T-cell (primary cell): ENCODE measurements at regions not wholly inside any gene's neighbourhood (a gene's known extent, or its start where the extent isn't known, plus 50 kb on each side); places are given as distances from the start of the nearest gene placed in this dataset.

Experiments
- ATAC-seq, 4 experiments: fragments of 200-7000 bp in 3 of 4; fragments of 150-1000 bp in 1 of 4; cut with Tn5 transposase; replicated peaks in 1 of 4; 1 replicate in 3 of 4; 2 replicates in 1 of 4; pipeline ENCODE4 v1.10.0; 2021; ENCODE audit warnings: moderate library complexity in 3 of 4, mild to moderate bottlenecking in 2 of 4, moderate number of reproducible peaks in 1 of 4
- CTCF ChIA-PET, 2 donors: fragments of 300-600 bp; sonication (Branson Sonifier 250); formaldehyde crosslinking; loops; one replicate each; lab custom pipeline; 2022; ENCODE audit warnings: antibody characterized with exemption in 2 of 2; lab: Charles Lee
- POLR2A ChIA-PET, 2 donors: fragments of 300-600 bp; sonication (Branson Sonifier 250); formaldehyde crosslinking; loops; one replicate each; lab custom pipeline; 2022; ENCODE audit warnings: antibody characterized with exemption in 2 of 2; lab: Charles Lee
- DNase-seq, 35 experiments: peaks; one replicate each; pipeline versions ENCODE4 v3.0.0 to v3.0.0-alpha.2; 2013 to 2023
- H3K27ac ChIP-seq: one replicate; pipeline ENCODE4 v1.5.1; 2013; ENCODE audit warnings: low read length
- H3K27me3 ChIP-seq, 2 experiments: replicated peaks in 1 of 2; 1 replicate in 1 of 2; 2 replicates in 1 of 2; pipeline versions ENCODE4 v1.6.1 to v1.7.0; 2013; ENCODE audit warnings: low read length in 1 of 2, mixed read lengths in 1 of 2; ENCODE audit not compliant: control insufficient read depth in 2 of 2, insufficient read depth in 2 of 2; ENCODE audit errors: extremely low read depth in 1 of 2
- H3K36me3 ChIP-seq, 2 donors: 1 replicate in 1 of 2; 2 replicates in 1 of 2; pipeline versions ENCODE4 v1.6.1 to v1.7.0; 2013; ENCODE audit warnings: low read length in 1 of 2; ENCODE audit not compliant: control insufficient read depth in 2 of 2, insufficient read depth in 1 of 2; ENCODE audit errors: extremely low read depth in 1 of 2
- H3K4me1 ChIP-seq, 2 experiments: 1 replicate in 1 of 2; 2 replicates in 1 of 2; pipeline versions ENCODE4 v1.6.1 to v1.7.0; 2013; ENCODE audit warnings: low read length in 2 of 2, mixed read lengths in 1 of 2; ENCODE audit not compliant: insufficient read depth in 2 of 2, control insufficient read depth in 1 of 2; ENCODE audit errors: extremely low read depth in 1 of 2
- H3K4me3 ChIP-seq, 2 donors: 1 replicate in 1 of 2; 2 replicates in 1 of 2; pipeline versions ENCODE4 v1.5.1 to v1.7.0; 2013; ENCODE audit warnings: mild to moderate bottlenecking in 2 of 2, low read length in 1 of 2, moderate library complexity in 1 of 2; ENCODE audit not compliant: control insufficient read depth in 1 of 2; ENCODE audit errors: extremely low read depth in 1 of 2
- H3K9me3 ChIP-seq: 2 replicates; pipeline ENCODE4 v1.7.0; 2013
- H3K27ac Mint-ChIP-seq, 2 donors: one replicate each; pipeline ENCODE4 v1.8.0; 2020 to 2021; ENCODE audit warnings: mild to moderate bottlenecking in 2 of 2, mixed read lengths in 2 of 2
- H3K27me3 Mint-ChIP-seq, 2 donors: one replicate each; pipeline ENCODE4 v1.8.0; 2021 to 2022; ENCODE audit warnings: mixed read lengths in 2 of 2
- H3K36me3 Mint-ChIP-seq: one replicate; pipeline ENCODE4 v1.8.0; 2021; ENCODE audit warnings: mixed read lengths
- H3K4me1 Mint-ChIP-seq, 3 donors: one replicate each; pipeline ENCODE4 v1.8.0; 2020 to 2022; ENCODE audit warnings: mixed read lengths in 3 of 3, mild to moderate bottlenecking in 1 of 3
- H3K4me3 Mint-ChIP-seq, 3 donors: one replicate each; pipeline ENCODE4 v1.8.0; 2020 to 2022; ENCODE audit warnings: mild to moderate bottlenecking in 3 of 3, mixed read lengths in 3 of 3, moderate library complexity in 3 of 3
- H3K9me3 Mint-ChIP-seq, 3 donors: one replicate each; pipeline ENCODE4 v1.8.0; 2020 to 2022; ENCODE audit warnings: mixed read lengths in 3 of 3
- WGBS: methylation state at CpG from one replicate; pipeline ENCODE4 v1.1.5; 2013; ENCODE audit warnings: missing lambda C conversion rate; ENCODE audit not compliant: insufficient coverage; 5-methylcytosine and 5-hydroxymethylcytosine counted together

GRCh38 chr6:147708170-147708569 lies 199.7 kb downstream of the SAMD5 start:
- H3K9me3 Mint-ChIP-seq: peaks cover 0 to 6% (median 3%) of the 10 kb centered on the region in 3 donors
- DNase-seq (no peak), ATAC-seq (no peak)
- H3K27me3 Mint-ChIP-seq: peaks cover 0 to 5% of the 10 kb centered on the region in 2 donors
- Histone ChIP-seq H3K36me3 (no peaks in the 10 kb centered on the region), H3K4me3 (no peak overlapping the region), H3K27me3 (no peaks in the 10 kb centered on the region), H3K9me3 (no peaks in the 10 kb centered on the region), H3K27ac (no peak overlapping the region), H3K4me1 (no peaks in the 10 kb centered on the region)
- WGBS: no CpG with 5 or more reads among the region's 3 CpGs
- POLR2A ChIA-PET: no interaction called here
- H3K27ac Mint-ChIP-seq: no peak overlapping the region
- H3K4me1 Mint-ChIP-seq: no peaks in the 10 kb centered on the region
- CTCF ChIA-PET: no interaction called here
- no peaks in the 10 kb centered on the region for H3K36me3 Mint-ChIP-seq
- H3K4me3 Mint-ChIP-seq: no peak overlapping the region

- H3K27me3 Mint-ChIP-seq: peaks cover 0 to 5% of the 10 kb centered on the region in 2 donors
- H3K27ac Mint-ChIP-seq: no peak overlapping the region
- WGBS: 70% methylated on average over 4 of the region's 6 CpGs
- H3K36me3 Mint-ChIP-seq: no peaks in the 10 kb centered on the region
- ChIA-PET CTCF (no interaction called here), POLR2A (no interaction called here)
- Histone ChIP-seq H3K4me1 (no peaks in the 10 kb centered on the region), H3K27me3 (no peaks in the 10 kb centered on the region), H3K27ac (no peak overlapping the region), H3K36me3 (no peaks in the 10 kb centered on the region), H3K4me3 (no peak overlapping the region), H3K9me3 (no peaks in the 10 kb centered on the region)
- DNase-seq: no peak
- no peak overlapping the region for H3K4me3 Mint-ChIP-seq
- ATAC-seq: no peak
- no peaks in the 10 kb centered on the region for H3K4me1 Mint-ChIP-seq
- peaks cover 0 to 6% (median 3%) of the 10 kb centered on the region in 3 donors for H3K9me3 Mint-ChIP-seq
Measured at GRCh38 chr6:147709396-147710272, 201.1 kb downstream of the SAMD5 start.

GRCh38 chr6:147710890-147711289 lies 202.4 kb downstream of the SAMD5 start:
- DNase-seq: no peak
- no peaks in the 10 kb centered on the region for H3K4me1 ChIP-seq
- no peaks in the 10 kb centered on the region for H3K36me3 ChIP-seq
- no peak overlapping the region for H3K4me3 Mint-ChIP-seq
- peaks cover 0 to 5% of the 10 kb centered on the region in 2 donors for H3K27me3 Mint-ChIP-seq
- H3K9me3 Mint-ChIP-seq: peaks cover 0 to 6% (median 3%) of the 10 kb centered on the region in 3 donors
- H3K27ac ChIP-seq: no peak overlapping the region
- H3K4me3 ChIP-seq: no peak overlapping the region
- ChIA-PET POLR2A (no interaction called here), CTCF (no interaction called here)
- H3K36me3 Mint-ChIP-seq: no peaks in the 10 kb centered on the region
- no peaks in the 10 kb centered on the region for H3K9me3 ChIP-seq
- ATAC-seq: no peak
- H3K4me1 Mint-ChIP-seq: no peaks in the 10 kb centered on the region
- WGBS: no CpG with 5 or more reads among the region's 2 CpGs
- no peak overlapping the region for H3K27ac Mint-ChIP-seq
- peaks cover 0 to under 1% of the 10 kb centered on the region in 2 experiments for H3K27me3 ChIP-seq

GRCh38 chr6:147711476-147711875 lies 203.0 kb downstream of the SAMD5 start:
- Mint-ChIP-seq H3K27ac (no peak overlapping the region), H3K36me3 (no peaks in the 10 kb centered on the region), H3K9me3 (peaks cover 0 to 6% (median 3%) of the 10 kb centered on the region in 3 donors), H3K4me3 (no peak overlapping the region), H3K27me3 (peaks cover 0 to 5% of the 10 kb centered on the region in 2 donors), H3K4me1 (no peaks in the 10 kb centered on the region)
- WGBS: 60% methylated on average over 1 of the region's 4 CpGs
- no peak overlapping the region for H3K4me3 ChIP-seq
- no peaks in the 10 kb centered on the region for H3K4me1 ChIP-seq
- ATAC-seq (no peak), DNase-seq (no peak)
- peaks cover 0 to 2% of the 10 kb centered on the region in 2 experiments for H3K27me3 ChIP-seq
- ChIA-PET CTCF (no interaction called here), POLR2A (no interaction called here)
- H3K9me3 ChIP-seq: no peaks in the 10 kb centered on the region
- H3K27ac ChIP-seq: no peak overlapping the region
- no peaks in the 10 kb centered on the region for H3K36me3 ChIP-seq

GRCh38 chr6:147712841-147713240 lies 204.4 kb downstream of the SAMD5 start:
- Mint-ChIP-seq H3K4me3 (no peak overlapping the region), H3K4me1 (no peaks in the 10 kb centered on the region), H3K27me3 (peaks cover 0 to 5% of the 10 kb centered on the region in 2 donors), H3K36me3 (no peaks in the 10 kb centered on the region), H3K27ac (no peak overlapping the region), H3K9me3 (peaks cover 0 to 6% (median 3%) of the 10 kb centered on the region in 3 donors)
- ATAC-seq (no peak), DNase-seq (no peak)
- H3K4me3 ChIP-seq: no peak overlapping the region
- H3K4me1 ChIP-seq: no peaks in the 10 kb centered on the region
- no peaks in the 10 kb centered on the region for H3K9me3 ChIP-seq
- no peaks in the 10 kb centered on the region for H3K36me3 ChIP-seq
- ChIA-PET POLR2A (no interaction called here), CTCF (no interaction called here)
- peaks cover 0 to 2% of the 10 kb centered on the region in 2 experiments for H3K27me3 ChIP-seq
- H3K27ac ChIP-seq: no peak overlapping the region
- no CpG with 5 or more reads among the region's 2 CpGs for WGBS

- H3K4me1 Mint-ChIP-seq: no peaks in the 10 kb centered on the region
- no peak for DNase-seq
- WGBS: 75% methylated on average over 5 of the region's 5 CpGs
- no peak overlapping the region for H3K4me3 Mint-ChIP-seq
- no peak overlapping the region for H3K4me3 ChIP-seq
- no peaks in the 10 kb centered on the region for H3K36me3 ChIP-seq
- H3K27me3 Mint-ChIP-seq: peaks cover 0 to 5% of the 10 kb centered on the region in 2 donors
- CTCF ChIA-PET: no interaction called here
- POLR2A ChIA-PET: no interaction called here
- H3K9me3 Mint-ChIP-seq: peaks cover 0 to 6% (median 3%) of the 10 kb centered on the region in 3 donors
- H3K27me3 ChIP-seq: peaks cover 0 to 2% of the 10 kb centered on the region in 2 experiments
- H3K36me3 Mint-ChIP-seq: no peaks in the 10 kb centered on the region
- no peak for ATAC-seq
- no peaks in the 10 kb centered on the region for H3K4me1 ChIP-seq
- no peaks in the 10 kb centered on the region for H3K9me3 ChIP-seq
- H3K27ac ChIP-seq: no peak overlapping the region
- no peak overlapping the region for H3K27ac Mint-ChIP-seq
Measured at GRCh38 chr6:147715035-147715434, 206.5 kb downstream of the SAMD5 start.
